ENCODE measurements at regions not wholly inside any gene's neighbourhood (a gene's known extent, or its start where the extent isn't known, plus 50 kb on each side); places are given as distances from the start of the nearest gene placed in this dataset.

- TF ChIP-seq EZH2 (IDR thresholded peaks at IDR 0.05; ENCODE audit: insufficient read depth, poor library complexity, severe bottlenecking) (no peak), EZH2phosphoT487 (IDR thresholded peaks at IDR 0.05; ENCODE audit: insufficient read depth, low read depth) (no peak)
Observed at GRCh38 chr13:97889803-97890202, 63.7 kb upstream of the IPO5 start.
